22Rv1 (cell line): ENCODE measurements at regions not wholly inside any gene's neighbourhood (a gene's known extent, or its start where the extent isn't known, plus 50 kb on each side); places are given as distances from the start of the nearest gene placed in this dataset.

ENCODE experiments used
- CTCF ChIP-seq: fragments of 450-650 bp; IDR thresholded peaks from 2 replicates; pipeline ENCODE4 v1.5.1; 2017; ENCODE audit warnings: mild to moderate bottlenecking
- ZFX ChIP-seq: fragments of 450-650 bp; IDR thresholded peaks from 2 replicates; pipeline ENCODE4 v1.6.1; 2017; ENCODE audit warnings: antibody characterized with exemption, borderline replicate concordance

GRCh38 chr3:159172473-159172872 is 370.6 kb downstream of the MFSD1 start:
- no peak for TF ChIP-seq CTCF
- TF ChIP-seq ZFX, result no peak
